ENCODE measurements at regions not wholly inside any gene's neighbourhood (a gene's known extent, or its start where the extent isn't known, plus 50 kb on each side); places are given as distances from the start of the nearest gene placed in this dataset.

GRCh38 chr7:46080595-46081159 is 159.6 kb upstream of the IGFBP3 start:
- no peak for TF ChIP-seq POLR2AphosphoS5 (IDR thresholded peaks at IDR 0.05; ENCODE audit: low read depth, low read length)
- TF ChIP-seq REST (IDR thresholded peaks at IDR 0.05; ENCODE audit: insufficient read depth in 1 of 2, low read depth in 2 of 2, low read length in 2 of 2) = peak; percentile 30 to 64; a peak in 2 of 4 replicates

GRCh38 chr7:46079421-46079820 is 158.3 kb upstream of the IGFBP3 start:
- TF ChIP-seq TAF1 (IDR thresholded peaks at IDR 0.05; ENCODE audit: borderline replicate concordance, insufficient read depth, low read length) (no peak), SIN3A (IDR thresholded peaks at IDR 0.05; ENCODE audit: borderline replicate concordance, insufficient read depth, low read length) (no peak), FOXP2 (optimal IDR thresholded peaks at IDR 0.05; ENCODE audit: borderline replicate concordance, extremely low read depth, extremely low read length, insufficient read depth) (no peak), POLR2AphosphoS5 (IDR thresholded peaks at IDR 0.05; ENCODE audit: low read depth, low read length) (no peak), REST (IDR thresholded peaks at IDR 0.05; ENCODE audit: insufficient read depth in 1 of 2, low read depth in 2 of 2, low read length in 2 of 2) (no peak)

- TF ChIP-seq FOXP2 (optimal IDR thresholded peaks at IDR 0.05; ENCODE audit: borderline replicate concordance, extremely low read depth, extremely low read length, insufficient read depth) (no peak), SIN3A (IDR thresholded peaks at IDR 0.05; ENCODE audit: borderline replicate concordance, insufficient read depth, low read length) (no peak), TAF1 (IDR thresholded peaks at IDR 0.05; ENCODE audit: borderline replicate concordance, insufficient read depth, low read length) (no peak), POLR2AphosphoS5 (IDR thresholded peaks at IDR 0.05; ENCODE audit: low read depth, low read length) (no peak), REST (IDR thresholded peaks at IDR 0.05; ENCODE audit: insufficient read depth in 1 of 2, low read depth in 2 of 2, low read length in 2 of 2) (no peak)
These were observed 155.5 kb upstream of the IGFBP3 start for GRCh38 chr7:46076527-46076926.

GRCh38 chr7:46072722-46073121 is 151.7 kb upstream of the IGFBP3 start:
- TF ChIP-seq TAF1 (IDR thresholded peaks at IDR 0.05; ENCODE audit: borderline replicate concordance, insufficient read depth, low read length) (no peak), REST (IDR thresholded peaks at IDR 0.05; ENCODE audit: insufficient read depth in 1 of 2, low read depth in 2 of 2, low read length in 2 of 2) (no peak), FOXP2 (optimal IDR thresholded peaks at IDR 0.05; ENCODE audit: borderline replicate concordance, extremely low read depth, extremely low read length, insufficient read depth) (no peak), SIN3A (IDR thresholded peaks at IDR 0.05; ENCODE audit: borderline replicate concordance, insufficient read depth, low read length) (no peak), POLR2AphosphoS5 (IDR thresholded peaks at IDR 0.05; ENCODE audit: low read depth, low read length) (no peak)

GRCh38 chr7:46071601-46072000 is 150.5 kb upstream of the IGFBP3 start:
- TF ChIP-seq SIN3A (IDR thresholded peaks at IDR 0.05; ENCODE audit: borderline replicate concordance, insufficient read depth, low read length) = no peak
- TF ChIP-seq POLR2AphosphoS5 (IDR thresholded peaks at IDR 0.05; ENCODE audit: low read depth, low read length) = no peak
- TF ChIP-seq TAF1 (IDR thresholded peaks at IDR 0.05; ENCODE audit: borderline replicate concordance, insufficient read depth, low read length) = no peak
- no peak for TF ChIP-seq REST (IDR thresholded peaks at IDR 0.05; ENCODE audit: insufficient read depth in 1 of 2, low read depth in 2 of 2, low read length in 2 of 2)
- TF ChIP-seq FOXP2 (optimal IDR thresholded peaks at IDR 0.05; ENCODE audit: borderline replicate concordance, extremely low read depth, extremely low read length, insufficient read depth) = no peak
